ENCODE measurements at regions not wholly inside any gene's neighbourhood (a gene's known extent, or its start where the extent isn't known, plus 50 kb on each side); places are given as distances from the start of the nearest gene placed in this dataset.
A peak's percentile ranks its signal among the peaks of the same experiment; 100 is the strongest.

GRCh38 chr1:67583462-67583950 lies 101.5 kb upstream of the GADD45A start:
- no peak overlapping the region for H3K4me3 ChIP-seq
- TF ChIP-seq EP300 (IDR thresholded peaks at IDR 0.05): no peak
- peak in 1 of 3 donors; percentile 9 for TF ChIP-seq POLR2AphosphoS5 (IDR thresholded peaks at IDR 0.05)
- no peak for DNase-seq (ENCODE audit: low spot score in 2 of 2)
- WGBS: 60% methylated on average over 2 of the region's 2 CpGs
- peak overlapping the region; percentile 23 for H3K27ac ChIP-seq
- no peaks in the 10 kb centered on the region for H3K9me3 ChIP-seq
- no peaks in the 10 kb centered on the region for H3K27me3 ChIP-seq
- H3K4me1 ChIP-seq: peaks cover 25% of the 10 kb centered on the region
- no peaks in the 10 kb centered on the region for H3K36me3 ChIP-seq

- no peak overlapping the region for H3K27ac ChIP-seq
- H3K4me3 ChIP-seq: no peak overlapping the region
- DNase-seq (ENCODE audit: low spot score in 2 of 2): no peak
- TF ChIP-seq CTCF (IDR thresholded peaks at IDR 0.05): no peak
- TF ChIP-seq POLR2AphosphoS5 (IDR thresholded peaks at IDR 0.05): no peak
- no peak for TF ChIP-seq EP300 (IDR thresholded peaks at IDR 0.05)
- TF ChIP-seq POLR2A (IDR thresholded peaks at IDR 0.05): no peak
- H3K36me3 ChIP-seq: no peaks in the 10 kb centered on the region
- H3K9me3 ChIP-seq: no peaks in the 10 kb centered on the region
- H3K27me3 ChIP-seq: no peaks in the 10 kb centered on the region
- WGBS: 66% methylated on average over 6 of the region's 6 CpGs
- peaks cover 39% of the 10 kb centered on the region for H3K4me1 ChIP-seq
Observed at GRCh38 chr1:67584938-67585337, 100.1 kb upstream of the GADD45A start.

GRCh38 chr1:67586596-67586995 lies 98.4 kb upstream of the GADD45A start:
- Histone ChIP-seq H3K9me3 (no peaks in the 10 kb centered on the region), H3K36me3 (no peaks in the 10 kb centered on the region), H3K4me1 (peaks cover 49% of the 10 kb centered on the region), H3K27me3 (no peaks in the 10 kb centered on the region), H3K4me3 (no peak overlapping the region), H3K27ac (peak overlapping the region; percentile 78)
- no peak for TF ChIP-seq POLR2A (IDR thresholded peaks at IDR 0.05)
- no peak for TF ChIP-seq POLR2AphosphoS5 (IDR thresholded peaks at IDR 0.05)
- TF ChIP-seq CTCF (IDR thresholded peaks at IDR 0.05): no peak
- TF ChIP-seq EP300 (IDR thresholded peaks at IDR 0.05): no peak
- WGBS: 53% methylated on average over 5 of the region's 5 CpGs
- DNase-seq (ENCODE audit: low spot score in 2 of 2): no peak

GRCh38 chr1:67588178-67588855 lies 96.7 kb upstream of the GADD45A start:
- Histone ChIP-seq H3K36me3 (no peaks in the 10 kb centered on the region), H3K27me3 (no peaks in the 10 kb centered on the region), H3K4me3 (no peak overlapping the region), H3K4me1 (peaks cover 49% of the 10 kb centered on the region), H3K9me3 (no peaks in the 10 kb centered on the region), H3K27ac (peak overlapping the region; percentile 78)
- no peak for TF ChIP-seq POLR2AphosphoS5 (IDR thresholded peaks at IDR 0.05)
- no peak for TF ChIP-seq POLR2A (IDR thresholded peaks at IDR 0.05)
- no peak for TF ChIP-seq CTCF (IDR thresholded peaks at IDR 0.05)
- TF ChIP-seq EP300 (IDR thresholded peaks at IDR 0.05): no peak
- no peak for DNase-seq (ENCODE audit: low spot score in 2 of 2)
- 63% methylated on average over 9 of the region's 9 CpGs for WGBS

- Histone ChIP-seq H3K4me3 (no peak overlapping the region), H3K27ac (peak overlapping the region; percentile 78), H3K36me3 (no peaks in the 10 kb centered on the region), H3K9me3 (no peaks in the 10 kb centered on the region), H3K4me1 (peaks cover 49% of the 10 kb centered on the region), H3K27me3 (no peaks in the 10 kb centered on the region)
- 86% methylated on average over 8 of the region's 8 CpGs for WGBS
- DNase-seq (ENCODE audit: low spot score in 2 of 2): no peak
- TF ChIP-seq EP300 (IDR thresholded peaks at IDR 0.05) (no peak), POLR2A (IDR thresholded peaks at IDR 0.05) (no peak), CTCF (IDR thresholded peaks at IDR 0.05) (no peak), POLR2AphosphoS5 (IDR thresholded peaks at IDR 0.05) (no peak)
Observed at GRCh38 chr1:67589519-67590233, 95.3 kb upstream of the GADD45A start.
